Cardiac muscle cell (in vitro differentiated cells and primary cell): ENCODE measurements at regions not wholly inside any gene's neighbourhood (a gene's known extent, or its start where the extent isn't known, plus 50 kb on each side); places are given as distances from the start of the nearest gene placed in this dataset.

ENCODE experiments used
- DNase-seq, 2 donors: peaks; one replicate each; pipeline versions ENCODE4 v3.0.0 to v3.0.0-alpha.2; 2010 to 2017; ENCODE audit warnings: low read depth in 1 of 2, low spot score in 1 of 2
- H3K27ac ChIP-seq: fragments of 200-600 bp; sonication (generic); 2 replicates; pipeline ENCODE4 v1.5.1; 2016
- H3K27me3 ChIP-seq: fragments of 200-600 bp; sonication (generic); 2 replicates; pipeline ENCODE4 v1.6.0; 2016; ENCODE audit warnings: control low read depth
- H3K36me3 ChIP-seq: fragments of 200-600 bp; sonication (generic); 2 replicates; pipeline ENCODE4 v1.5.1; 2016; ENCODE audit warnings: control low read depth
- H3K4me1 ChIP-seq: fragments of 200-600 bp; sonication (generic); 2 replicates; pipeline ENCODE4 v1.8.1; 2017; ENCODE audit warnings: low read depth, mild to moderate bottlenecking, mixed run types
- H3K4me3 ChIP-seq: fragments of 200-600 bp; sonication (generic); 2 replicates; pipeline ENCODE4 v1.5.1; 2016; ENCODE audit warnings: mild to moderate bottlenecking
- H3K9me3 ChIP-seq: fragments of 200-600 bp; sonication (generic); 2 replicates; pipeline ENCODE4 v1.5.1; 2017; ENCODE audit warnings: low read depth, mild to moderate bottlenecking, control low read depth
- TF ChIP-seq, protein P1 (sequence below): IDR thresholded peaks from 2 replicates; pipeline ENCODE4 v1.5.1; 2012; ENCODE audit warnings: low read depth, mild to moderate bottlenecking, low read length

DNA sequence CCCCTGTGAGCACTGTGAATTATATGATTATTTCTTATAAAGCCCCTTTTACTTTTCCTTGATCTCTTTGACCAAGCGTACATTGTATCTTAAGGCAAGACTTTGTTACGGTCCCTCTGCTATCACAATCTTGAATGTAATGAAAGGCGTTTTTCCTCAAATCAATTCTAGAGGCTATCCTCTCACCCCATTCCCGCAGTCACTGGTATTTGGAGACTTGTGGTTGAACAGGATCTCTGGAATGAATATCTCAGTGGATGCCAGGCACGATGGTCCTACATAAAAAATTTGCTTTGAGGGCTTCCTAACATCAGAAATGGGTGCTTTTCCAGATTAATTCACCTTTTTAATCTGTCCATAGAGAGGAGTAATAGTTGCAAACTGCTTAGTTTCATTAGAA lies 151.4 kb upstream of the PAPPA start:
- no peak for DNase-seq
- Histone ChIP-seq H3K27ac (no peak overlapping the region), H3K4me3 (no peak overlapping the region), H3K9me3 (no peaks in the 10 kb centered on the region), H3K36me3 (no peaks in the 10 kb centered on the region), H3K4me1 (no peaks in the 10 kb centered on the region), H3K27me3 (no peaks in the 10 kb centered on the region)
- TF ChIP-seq, protein P1, sequence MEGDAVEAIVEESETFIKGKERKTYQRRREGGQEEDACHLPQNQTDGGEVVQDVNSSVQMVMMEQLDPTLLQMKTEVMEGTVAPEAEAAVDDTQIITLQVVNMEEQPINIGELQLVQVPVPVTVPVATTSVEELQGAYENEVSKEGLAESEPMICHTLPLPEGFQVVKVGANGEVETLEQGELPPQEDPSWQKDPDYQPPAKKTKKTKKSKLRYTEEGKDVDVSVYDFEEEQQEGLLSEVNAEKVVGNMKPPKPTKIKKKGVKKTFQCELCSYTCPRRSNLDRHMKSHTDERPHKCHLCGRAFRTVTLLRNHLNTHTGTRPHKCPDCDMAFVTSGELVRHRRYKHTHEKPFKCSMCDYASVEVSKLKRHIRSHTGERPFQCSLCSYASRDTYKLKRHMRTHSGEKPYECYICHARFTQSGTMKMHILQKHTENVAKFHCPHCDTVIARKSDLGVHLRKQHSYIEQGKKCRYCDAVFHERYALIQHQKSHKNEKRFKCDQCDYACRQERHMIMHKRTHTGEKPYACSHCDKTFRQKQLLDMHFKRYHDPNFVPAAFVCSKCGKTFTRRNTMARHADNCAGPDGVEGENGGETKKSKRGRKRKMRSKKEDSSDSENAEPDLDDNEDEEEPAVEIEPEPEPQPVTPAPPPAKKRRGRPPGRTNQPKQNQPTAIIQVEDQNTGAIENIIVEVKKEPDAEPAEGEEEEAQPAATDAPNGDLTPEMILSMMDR: no peak

DNA sequence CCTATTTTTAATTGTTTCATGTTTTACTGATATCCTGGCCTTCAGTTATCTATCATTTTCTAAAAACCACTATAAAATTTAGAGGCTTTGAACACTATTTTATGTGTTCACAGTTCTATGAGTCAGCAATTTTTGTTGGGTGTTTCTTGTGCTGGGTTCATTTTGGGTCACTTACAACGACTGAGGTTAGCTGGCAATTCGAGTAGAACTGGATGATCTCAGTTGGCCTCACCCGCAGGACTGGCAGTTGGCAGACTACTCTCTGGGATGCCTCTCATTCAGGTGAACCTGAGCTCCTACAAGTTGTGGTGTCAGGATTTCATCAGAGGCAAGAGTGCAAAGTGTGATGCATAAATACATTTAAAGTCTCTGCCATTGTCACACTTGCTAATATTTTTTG lies 151.0 kb upstream of the PAPPA start:
- Histone ChIP-seq H3K9me3 (no peaks in the 10 kb centered on the region), H3K27me3 (no peaks in the 10 kb centered on the region), H3K36me3 (no peaks in the 10 kb centered on the region), H3K4me3 (no peak overlapping the region), H3K4me1 (no peaks in the 10 kb centered on the region), H3K27ac (no peak overlapping the region)
- TF ChIP-seq, protein P1: no peak
- DNase-seq: peak in 1 of 2 donors; percentile 42

DNA sequence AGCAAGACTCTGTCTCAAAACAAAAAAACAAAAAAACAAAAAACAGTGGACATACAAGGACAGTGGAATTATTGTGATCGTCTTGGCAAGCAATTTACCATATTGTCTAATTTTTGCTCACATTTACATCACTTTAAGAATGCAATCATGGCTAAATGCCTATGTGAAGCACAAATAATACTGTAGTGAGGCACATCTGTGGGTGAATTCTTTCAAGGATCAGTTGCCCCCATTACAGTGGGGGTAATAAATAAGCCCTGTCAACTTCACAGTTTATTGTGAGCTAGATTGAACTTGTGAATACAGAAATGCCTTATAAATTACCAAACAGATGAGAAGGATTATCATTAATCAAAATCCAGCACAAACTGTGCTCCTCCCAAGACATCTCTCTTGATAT lies 150.2 kb upstream of the PAPPA start:
- TF ChIP-seq, protein P1: no peak
- Histone ChIP-seq H3K9me3 (no peaks in the 10 kb centered on the region), H3K27ac (no peak overlapping the region), H3K4me1 (no peaks in the 10 kb centered on the region), H3K4me3 (no peak overlapping the region), H3K27me3 (no peaks in the 10 kb centered on the region), H3K36me3 (no peaks in the 10 kb centered on the region)
- DNase-seq: no peak

DNA sequence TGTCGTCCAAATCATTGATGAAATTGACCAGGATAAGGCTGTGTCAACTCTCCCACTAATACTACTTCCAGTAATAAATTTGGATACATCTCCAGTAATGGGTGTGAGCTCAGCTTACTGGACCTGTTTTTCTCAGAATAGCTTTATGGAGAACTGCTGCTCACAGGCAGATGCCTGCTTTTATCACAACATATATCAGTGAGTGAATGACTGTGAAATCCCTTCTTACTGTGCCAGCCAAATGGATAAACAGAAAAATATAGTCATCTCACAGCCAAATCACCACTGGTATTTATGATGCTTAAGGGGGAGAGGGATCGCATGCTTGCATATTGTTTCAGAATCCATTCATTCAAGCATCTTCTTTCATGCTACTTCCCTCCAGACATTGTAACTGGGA lies 148.4 kb upstream of the PAPPA start:
- no peaks in the 10 kb centered on the region for H3K4me1 ChIP-seq
- no peak overlapping the region for H3K4me3 ChIP-seq
- DNase-seq: no peak
- no peak overlapping the region for H3K27ac ChIP-seq
- TF ChIP-seq, protein P1: no peak
- H3K9me3 ChIP-seq: no peaks in the 10 kb centered on the region
- no peaks in the 10 kb centered on the region for H3K36me3 ChIP-seq
- H3K27me3 ChIP-seq: no peaks in the 10 kb centered on the region

DNA sequence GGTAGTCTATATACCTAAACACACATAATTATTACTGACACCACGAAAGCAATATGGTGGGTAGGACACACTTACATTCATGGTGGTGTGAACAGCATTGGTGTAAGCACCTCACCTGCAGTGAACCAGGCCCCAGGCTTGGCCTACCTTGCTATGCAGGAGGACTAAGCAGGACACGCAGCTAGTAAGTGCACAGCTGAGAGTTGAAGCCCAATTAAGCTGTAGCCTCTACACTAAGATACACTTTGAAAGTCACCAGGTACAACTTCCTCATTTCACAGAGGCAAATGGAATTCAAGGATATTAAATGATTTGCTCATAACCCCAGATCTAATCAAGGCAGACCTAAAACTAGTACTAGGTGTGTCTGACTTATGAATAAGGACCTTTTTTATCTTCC lies 145.8 kb upstream of the PAPPA start:
- TF ChIP-seq, protein P1: no peak
- no peaks in the 10 kb centered on the region for H3K36me3 ChIP-seq

DNA sequence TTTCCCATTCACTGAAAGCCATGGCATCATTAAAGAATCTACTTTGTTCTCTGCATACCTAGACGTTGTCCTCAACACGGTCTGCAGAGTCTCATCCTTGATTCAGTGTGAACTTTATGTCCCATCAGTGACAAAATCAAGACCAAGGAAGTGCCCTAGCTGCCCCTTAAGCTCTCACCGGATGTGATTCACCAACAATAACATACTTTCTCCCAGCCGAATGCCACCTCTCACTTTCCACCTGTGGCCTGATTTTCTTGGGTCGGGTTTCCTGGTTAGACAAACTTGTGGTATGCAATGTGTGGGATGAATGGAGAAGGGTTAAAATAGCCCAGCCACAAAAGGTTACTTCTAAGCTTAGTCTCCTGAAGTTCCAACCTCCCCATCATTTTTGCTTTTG lies 145.3 kb upstream of the PAPPA start:
- Histone ChIP-seq H3K9me3 (no peaks in the 10 kb centered on the region), H3K27me3 (no peaks in the 10 kb centered on the region), H3K27ac (no peak overlapping the region), H3K4me3 (no peak overlapping the region), H3K4me1 (no peaks in the 10 kb centered on the region), H3K36me3 (no peaks in the 10 kb centered on the region)
- TF ChIP-seq, protein P1: no peak
- DNase-seq: no peak

More for the DNA sequence above, 145.8 kb upstream of the PAPPA start:
- no peak for DNase-seq
- no peaks in the 10 kb centered on the region for H3K4me1 ChIP-seq
- H3K27me3 ChIP-seq: no peaks in the 10 kb centered on the region
- no peak overlapping the region for H3K27ac ChIP-seq
- H3K4me3 ChIP-seq: no peak overlapping the region
- no peaks in the 10 kb centered on the region for H3K9me3 ChIP-seq
